GM19467 (cell line): ENCODE measurements at regions not wholly inside any gene's neighbourhood (a gene's known extent, or its start where the extent isn't known, plus 50 kb on each side); places are given as distances from the start of the nearest gene placed in this dataset.

ENCODE experiments used
- ATAC-seq: cut with Tn5 transposase; IDR thresholded peaks from one replicate; pipeline ENCODE4 v1.9.1; 2021; ENCODE audit warnings: mild to moderate bottlenecking, moderate library complexity; ENCODE audit not compliant: unreplicated experiment

- no peak for ATAC-seq
These were observed 155.6 kb upstream of the GLI2 start for GRCh38 chr2:120579916-120580685.

- ATAC-seq, result no peak
These were observed 155.0 kb upstream of the GLI2 start for GRCh38 chr2:120580709-120581108.

- ATAC-seq, result no peak
These were observed 152.5 kb upstream of the GLI2 start for GRCh38 chr2:120583121-120583520.

GRCh38 chr2:120583851-120584570, 151.7 kb upstream of the GLI2 start:
- ATAC-seq, result no peak

GRCh38 chr2:120586507-120587278, 149.0 kb upstream of the GLI2 start:
- ATAC-seq, result no peak

GRCh38 chr2:120587279-120587996, 148.2 kb upstream of the GLI2 start:
- ATAC-seq, result no peak

GRCh38 chr2:120587997-120588336, 147.7 kb upstream of the GLI2 start:
- no peak for ATAC-seq

GRCh38 chr2:120589771-120590608, 145.7 kb upstream of the GLI2 start:
- ATAC-seq, result no peak

GRCh38 chr2:120590841-120591240, 144.8 kb upstream of the GLI2 start:
- ATAC-seq, result no peak

GRCh38 chr2:120591572-120591971, 144.1 kb upstream of the GLI2 start:
- no peak for ATAC-seq

- no peak for ATAC-seq
These were observed 143.6 kb upstream of the GLI2 start for GRCh38 chr2:120592084-120592483.

GRCh38 chr2:120593921-120594686, 141.6 kb upstream of the GLI2 start:
- ATAC-seq, result no peak

- ATAC-seq, result no peak
These were observed 140.6 kb upstream of the GLI2 start for GRCh38 chr2:120594856-120595685.

- no peak for ATAC-seq
These were observed 139.9 kb upstream of the GLI2 start for GRCh38 chr2:120595739-120596138.

GRCh38 chr2:120596191-120596811, 139.4 kb upstream of the GLI2 start:
- no peak for ATAC-seq

- ATAC-seq, result no peak
These were observed 138.6 kb upstream of the GLI2 start for GRCh38 chr2:120596990-120597594.

- no peak for ATAC-seq
These were observed 138.0 kb upstream of the GLI2 start for GRCh38 chr2:120597595-120598193.
